Right renal pelvis (tissue), 4 donors: ENCODE measurements at regions not wholly inside any gene's neighbourhood (a gene's known extent, or its start where the extent isn't known, plus 50 kb on each side); places are given as distances from the start of the nearest gene placed in this dataset.
A peak's percentile ranks its signal among the peaks of the same experiment; 100 is the strongest.

ENCODE experiments used
- DNase-seq, 4 donors: peaks; one replicate each; pipeline ENCODE4 v3.0.0-alpha.2; 2013; ENCODE audit warnings: low read depth in 4 of 4, low spot score in 3 of 4, missing footprints in 1 of 4

- DNase-seq: peak in 2 of 4 donors; percentile 2 to 7
Observed at GRCh38 chr12:74412606-74413230, 124.9 kb upstream of the ATXN7L3B start.

DNA sequence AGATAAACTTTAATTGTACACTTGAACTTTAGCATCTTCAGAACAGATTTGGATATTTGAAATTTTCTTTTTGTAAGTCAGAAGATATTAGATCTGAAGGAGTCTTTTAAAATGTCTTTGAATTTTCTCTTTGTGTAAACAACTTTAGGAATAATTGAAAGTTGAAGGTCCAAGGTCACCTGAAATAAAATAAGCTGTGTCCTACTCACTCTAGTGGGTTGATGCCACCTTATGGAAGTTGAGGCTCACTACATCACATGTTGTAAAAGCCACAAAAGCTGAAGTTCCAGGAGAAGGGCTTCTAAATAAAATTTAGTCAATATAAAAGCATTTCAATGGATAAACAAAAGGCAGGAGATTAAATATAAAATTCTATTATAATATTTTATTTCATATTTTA, 122.0 kb upstream of the ATXN7L3B start:
- peak in 1 of 4 donors; percentile 9 for DNase-seq

DNA sequence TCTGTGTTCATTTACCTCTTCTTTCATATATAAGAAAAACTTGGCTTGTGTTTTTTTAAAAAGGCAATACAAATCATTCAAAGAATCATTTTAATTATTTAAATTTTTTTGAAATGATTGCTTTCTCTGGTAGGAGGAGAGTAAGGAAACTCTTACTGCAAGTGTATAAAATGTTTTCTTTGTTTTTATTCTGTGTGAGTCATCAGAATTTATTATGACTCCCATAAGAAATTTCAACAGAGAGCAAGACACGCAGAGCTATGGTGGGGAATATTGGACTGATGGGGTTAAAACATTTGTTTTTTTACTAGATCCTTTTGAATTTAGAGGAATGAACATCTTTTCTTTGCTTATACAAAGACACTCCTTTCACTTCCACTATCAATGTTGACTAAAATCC, 119.1 kb upstream of the ATXN7L3B start:
- DNase-seq: no peak

- DNase-seq: no peak
Observed at GRCh38 chr12:74424778-74425177, 112.9 kb upstream of the ATXN7L3B start.

GRCh38 chr12:74426091-74426490, 111.5 kb upstream of the ATXN7L3B start:
- DNase-seq: no peak

GRCh38 chr12:74429535-74429934, 108.1 kb upstream of the ATXN7L3B start:
- DNase-seq: no peak

DNA sequence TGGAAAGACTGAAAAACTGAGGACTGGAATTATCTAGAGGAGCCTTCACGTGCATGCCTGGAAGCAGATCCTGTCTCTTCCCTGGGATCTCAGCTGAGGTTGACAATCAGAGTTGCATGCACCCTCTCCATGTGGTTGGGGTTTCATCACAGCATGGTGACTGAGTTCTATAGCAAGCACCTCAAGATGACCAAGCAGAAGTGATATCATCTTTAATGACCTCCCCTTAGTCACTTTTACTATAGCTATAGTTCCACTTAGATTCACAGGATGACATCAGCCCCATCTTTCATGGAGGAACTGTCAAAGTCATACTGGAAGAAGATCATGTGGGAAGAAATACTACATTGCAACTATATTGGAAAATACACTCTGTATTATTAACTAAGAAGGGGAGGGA, 105.8 kb upstream of the ATXN7L3B start:
- DNase-seq: no peak

GRCh38 chr12:74440469-74440868, 97.2 kb upstream of the ATXN7L3B start:
- no peak for DNase-seq

GRCh38 chr12:74441872-74442271, 95.8 kb upstream of the ATXN7L3B start:
- DNase-seq: no peak

GRCh38 chr12:74446466-74446865, 91.2 kb upstream of the ATXN7L3B start:
- DNase-seq: no peak

DNA sequence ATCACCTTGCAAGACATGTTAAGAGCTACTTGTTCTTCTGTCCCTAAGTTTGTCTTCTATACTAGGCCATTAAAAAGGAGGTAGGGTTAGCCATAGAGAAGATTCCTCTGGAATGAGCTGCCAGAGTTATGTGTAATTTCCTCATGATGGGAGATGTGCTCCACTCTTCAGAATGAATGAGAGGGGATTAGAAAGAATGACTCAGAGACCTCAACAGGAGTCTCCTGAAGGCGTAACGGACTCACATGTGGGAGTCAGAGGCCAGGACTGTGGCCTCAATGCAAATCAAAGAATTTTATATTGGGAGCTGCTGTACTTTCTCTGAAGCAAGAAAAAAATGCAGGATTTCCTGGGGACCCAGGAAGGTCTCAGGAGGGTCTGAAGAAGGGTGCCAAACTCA, 87.8 kb upstream of the ATXN7L3B start:
- no peak for DNase-seq

- DNase-seq: no peak
Observed at GRCh38 chr12:74454109-74454508, 83.5 kb upstream of the ATXN7L3B start.

GRCh38 chr12:74455429-74455828, 82.2 kb upstream of the ATXN7L3B start:
- DNase-seq: no peak

DNA sequence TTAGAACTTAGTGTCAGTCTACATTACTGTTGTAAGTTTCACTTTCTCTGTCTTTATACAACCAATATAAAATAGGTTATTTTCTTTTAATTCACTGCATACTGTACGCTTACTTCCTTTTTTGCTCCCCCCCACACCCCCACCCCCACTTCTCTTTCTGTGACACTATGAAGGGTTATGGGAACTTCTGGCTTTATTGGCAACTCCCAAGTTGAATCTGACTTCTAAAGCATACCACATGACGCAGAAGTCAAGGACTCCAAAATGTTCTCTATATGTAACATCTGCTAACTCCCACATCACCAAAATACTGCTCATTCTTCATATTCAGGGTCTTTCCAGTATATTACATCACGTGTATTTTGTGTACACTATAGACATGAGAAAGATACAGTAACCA, 81.2 kb upstream of the ATXN7L3B start:
- no peak for DNase-seq

DNA sequence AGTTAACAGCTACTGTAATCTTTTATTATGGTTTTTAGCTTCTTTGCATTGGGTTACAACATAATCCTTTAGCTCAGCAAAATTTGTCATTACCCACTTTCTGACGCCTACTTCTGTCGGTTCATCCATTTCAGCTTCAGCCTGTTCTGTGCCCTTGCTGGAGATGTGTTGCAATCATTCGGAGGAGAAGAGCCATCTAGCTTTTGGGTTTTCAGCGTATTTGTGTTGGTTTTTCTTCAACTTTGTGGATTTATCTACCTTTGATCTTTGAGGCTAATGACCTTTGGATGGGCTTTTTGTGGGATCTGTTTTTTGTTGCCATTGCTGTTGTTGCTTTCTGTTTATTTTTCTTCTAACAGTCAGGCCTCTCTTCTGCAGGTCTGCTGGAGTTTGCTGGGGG, 69.2 kb upstream of the ATXN7L3B start:
- DNase-seq: no peak

- no peak for DNase-seq
Observed at GRCh38 chr12:74476234-74476633, 61.4 kb upstream of the ATXN7L3B start.

- DNase-seq: no peak
Observed at GRCh38 chr12:74481078-74481477, 56.6 kb upstream of the ATXN7L3B start.

DNA sequence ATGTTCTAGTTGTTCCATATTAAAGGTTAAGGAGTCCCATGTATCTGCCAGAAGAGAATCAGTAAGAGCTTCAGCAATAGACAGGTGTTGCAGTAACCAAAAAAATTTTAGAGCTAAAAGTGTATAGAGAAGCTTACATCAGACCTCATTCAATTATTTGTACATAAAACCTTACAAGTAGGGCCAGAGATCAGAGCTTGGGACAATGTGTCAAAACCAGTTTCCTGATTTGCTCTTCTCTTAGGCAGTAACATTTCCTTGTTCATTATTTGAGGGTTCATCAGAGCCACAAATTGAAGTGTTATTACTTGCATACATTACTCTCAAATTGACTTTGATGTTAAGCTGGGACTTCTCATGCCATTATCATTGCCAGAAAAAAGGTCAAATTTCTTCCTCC, 55.5 kb upstream of the ATXN7L3B start:
- DNase-seq: no peak

DNA sequence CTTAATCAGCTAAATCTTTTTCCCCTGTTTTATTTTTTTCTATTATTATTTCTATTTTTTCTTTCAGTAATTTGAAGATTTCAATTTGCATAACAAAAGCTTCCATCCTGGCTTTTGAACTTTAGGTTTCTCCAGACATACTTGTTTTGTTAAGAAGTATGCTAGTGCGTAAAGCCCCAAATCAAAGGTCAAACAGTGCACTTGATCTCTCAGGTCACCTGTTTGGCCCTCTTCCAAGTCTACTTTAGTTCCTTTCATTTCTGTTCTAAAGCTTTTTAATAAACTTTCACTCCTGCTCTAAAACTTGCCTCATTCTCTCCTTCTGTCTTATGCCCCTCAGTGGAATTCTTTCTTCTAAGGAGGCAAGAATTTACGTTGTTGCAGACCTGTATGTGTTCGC, 54.6 kb upstream of the ATXN7L3B start:
- no peak for DNase-seq
